ENCODE measurements at regions not wholly inside any gene's neighbourhood (a gene's known extent, or its start where the extent isn't known, plus 50 kb on each side); places are given as distances from the start of the nearest gene placed in this dataset.
"Not testable (repeated sequence)": the region's sequence is repeated elsewhere in the genome, so short reads cannot be mapped to it uniquely, and the experiment has no call there.

- DNase-seq: no peak
These were observed 422.5 kb upstream of the FSTL5 start for GRCh38 chr4:162586266-162586665.

GRCh38 chr4:162582180-162582579 lies 418.4 kb upstream of the FSTL5 start:
- DNase-seq: no peak

- no peak for DNase-seq
These were observed 401.9 kb upstream of the FSTL5 start for GRCh38 chr4:162565730-162566129.

GRCh38 chr4:162560073-162560472 lies 396.3 kb upstream of the FSTL5 start:
- no peak for DNase-seq

GRCh38 chr4:162557516-162558106 lies 393.8 kb upstream of the FSTL5 start:
- no peak for DNase-seq

- DNase-seq: no peak
These were observed 371.3 kb upstream of the FSTL5 start for GRCh38 chr4:162535121-162535520.

GRCh38 chr4:162523171-162523570 lies 359.4 kb upstream of the FSTL5 start:
- no peak for DNase-seq

- DNase-seq: no peak
These were observed 358.9 kb upstream of the FSTL5 start for GRCh38 chr4:162522724-162523123.

GRCh38 chr4:162510937-162511336 lies 347.1 kb upstream of the FSTL5 start:
- DNase-seq: no peak

GRCh38 chr4:162510115-162510514 lies 346.3 kb upstream of the FSTL5 start:
- DNase-seq: no peak

GRCh38 chr4:162509333-162509732 lies 345.5 kb upstream of the FSTL5 start:
- DNase-seq: no peak

- peak; percentile 39 to 61 for DNase-seq
These were observed 342.5 kb upstream of the FSTL5 start for GRCh38 chr4:162506253-162506652.

GRCh38 chr4:162503868-162504267 lies 340.1 kb upstream of the FSTL5 start:
- DNase-seq: no peak

GRCh38 chr4:162502109-162502508 lies 338.3 kb upstream of the FSTL5 start:
- no peak for DNase-seq

GRCh38 chr4:162499478-162499877 lies 335.7 kb upstream of the FSTL5 start:
- DNase-seq: no peak

GRCh38 chr4:162498168-162498567 lies 334.4 kb upstream of the FSTL5 start:
- DNase-seq: no peak

- DNase-seq: peak; percentile 55 to 65
These were observed 333.9 kb upstream of the FSTL5 start for GRCh38 chr4:162497564-162498167.

- DNase-seq: no peak
These were observed 331.1 kb upstream of the FSTL5 start for GRCh38 chr4:162494935-162495334.

- DNase-seq: no peak
These were observed 321.7 kb upstream of the FSTL5 start for GRCh38 chr4:162485486-162485885.

- DNase-seq: no peak
These were observed 311.4 kb upstream of the FSTL5 start for GRCh38 chr4:162475246-162475645.

- no peak for DNase-seq
These were observed 306.2 kb upstream of the FSTL5 start for GRCh38 chr4:162469977-162470376.

- not testable (repeated sequence) for DNase-seq
These were observed 301.6 kb upstream of the FSTL5 start for GRCh38 chr4:162465356-162465755.

GRCh38 chr4:162461952-162462351 lies 298.2 kb upstream of the FSTL5 start:
- no peak for DNase-seq

- no peak for DNase-seq
These were observed 294.3 kb upstream of the FSTL5 start for GRCh38 chr4:162458051-162458450.
